ENCODE measurements at regions not wholly inside any gene's neighbourhood (a gene's known extent, or its start where the extent isn't known, plus 50 kb on each side); places are given as distances from the start of the nearest gene placed in this dataset.
"Not testable (repeated sequence)": the region's sequence is repeated elsewhere in the genome, so short reads cannot be mapped to it uniquely, and the experiment has no call there.

DNA sequence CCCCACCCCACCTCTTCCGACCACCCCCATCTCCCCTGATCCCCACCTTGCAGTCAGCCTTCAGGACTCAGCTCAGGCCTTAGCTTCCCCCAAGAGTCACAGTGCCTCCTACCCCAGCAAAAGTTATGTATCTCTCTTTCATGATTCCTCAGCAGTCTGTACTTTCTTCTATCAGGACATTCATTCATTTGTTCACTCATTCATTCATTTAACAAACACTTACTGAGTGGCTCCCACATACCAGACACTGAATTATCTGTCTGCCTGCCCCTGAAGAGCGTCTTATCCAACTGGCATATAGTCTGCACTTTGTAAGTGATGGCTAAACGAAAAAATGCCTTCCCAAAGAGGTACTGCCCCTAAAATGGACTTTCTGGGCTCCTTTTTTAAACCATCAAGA lies 114.4 kb upstream of the SLC35F3 start:
- no peak for DNase-seq (ENCODE audit: low read depth)

DNA sequence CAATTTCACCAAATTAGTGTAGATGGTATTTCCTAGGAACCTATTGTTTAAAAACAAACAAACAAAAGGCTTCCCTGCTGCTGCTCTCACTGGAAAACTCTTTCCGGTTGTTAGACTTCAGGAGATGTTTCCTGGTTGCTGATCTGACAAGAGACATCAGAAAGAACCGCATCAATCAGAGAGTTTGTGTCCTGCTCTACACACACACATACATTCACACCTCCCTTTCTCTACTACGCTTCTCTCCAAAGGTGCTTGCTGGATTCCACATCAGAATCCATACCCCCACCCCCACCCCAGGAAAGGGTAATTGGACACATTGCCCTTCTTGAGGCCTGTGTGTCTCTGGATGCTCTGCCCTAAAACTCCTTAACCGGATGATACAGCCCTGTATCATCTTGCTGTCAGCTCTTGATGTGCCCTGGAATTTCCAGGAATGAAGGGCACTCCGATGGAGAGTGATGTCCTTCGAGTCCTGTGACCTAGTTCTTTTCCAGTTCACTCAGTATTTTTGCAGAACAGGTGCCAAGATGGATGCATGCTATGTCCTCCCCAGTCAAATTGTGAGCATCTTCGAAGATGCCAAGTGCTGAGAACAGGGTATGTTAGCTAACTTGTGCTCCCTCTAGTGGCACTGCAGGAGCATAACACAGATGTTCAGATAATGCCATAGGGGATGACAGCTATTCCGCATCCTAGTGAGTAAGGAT lies 113.7 kb upstream of the SLC35F3 start:
- DNase-seq (ENCODE audit: low read depth) = peak; percentile 20

DNA sequence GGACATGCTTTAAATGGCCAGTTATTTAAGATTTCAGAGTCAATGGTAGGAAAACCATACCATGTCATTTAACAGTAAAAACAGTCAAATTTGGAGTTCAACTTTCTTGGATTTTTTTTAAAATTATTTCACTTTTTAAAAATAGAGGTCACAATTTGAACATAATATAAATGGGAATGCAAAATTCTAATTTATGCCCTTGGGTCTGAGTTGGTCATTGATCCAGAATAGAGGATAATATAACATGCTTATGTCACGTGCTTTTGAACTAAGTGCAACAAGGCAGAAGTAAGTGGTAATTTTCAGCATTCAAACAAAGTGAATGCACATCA lies 113.1 kb upstream of the SLC35F3 start:
- no peak for DNase-seq (ENCODE audit: low read depth)

GRCh38 chr1:233791721-233792120 lies 112.8 kb upstream of the SLC35F3 start:
- DNase-seq (ENCODE audit: low read depth) = no peak

GRCh38 chr1:233794863-233795262 lies 109.6 kb upstream of the SLC35F3 start:
- no peak for DNase-seq (ENCODE audit: low read depth)

DNA sequence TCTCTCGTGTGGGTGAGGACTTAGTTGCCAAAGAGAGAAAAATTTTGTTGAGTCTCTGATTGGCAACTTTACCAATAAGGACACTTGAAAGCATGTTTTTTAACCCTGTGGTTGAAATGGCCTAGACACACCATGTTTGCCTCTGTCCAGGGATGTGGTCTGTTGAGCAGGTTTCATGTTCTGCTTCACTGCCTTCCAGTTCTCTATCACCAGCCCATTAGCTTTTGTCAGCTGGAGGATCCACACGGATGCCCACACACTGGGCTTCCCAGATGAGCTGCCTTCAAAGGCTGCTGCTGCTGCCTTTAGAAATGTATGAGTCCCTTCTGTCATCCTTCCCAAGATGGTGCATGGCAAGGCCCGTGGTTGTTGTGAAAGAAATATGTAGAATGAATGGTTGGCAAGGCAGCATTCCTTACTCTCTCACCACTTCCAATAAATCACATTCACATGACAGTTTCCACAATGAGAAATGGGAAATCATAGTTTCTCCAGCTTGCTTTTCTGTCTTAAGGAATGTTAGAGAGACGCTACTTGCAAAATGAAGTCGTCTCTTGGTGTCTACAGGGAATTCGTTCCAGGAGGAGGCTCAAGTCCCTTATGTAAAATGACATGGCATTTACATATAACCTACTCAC lies 108.2 kb upstream of the SLC35F3 start:
- DNase-seq (ENCODE audit: low read depth) = no peak

GRCh38 chr1:233802611-233803010 lies 101.9 kb upstream of the SLC35F3 start:
- DNase-seq (ENCODE audit: low read depth) = no peak

DNA sequence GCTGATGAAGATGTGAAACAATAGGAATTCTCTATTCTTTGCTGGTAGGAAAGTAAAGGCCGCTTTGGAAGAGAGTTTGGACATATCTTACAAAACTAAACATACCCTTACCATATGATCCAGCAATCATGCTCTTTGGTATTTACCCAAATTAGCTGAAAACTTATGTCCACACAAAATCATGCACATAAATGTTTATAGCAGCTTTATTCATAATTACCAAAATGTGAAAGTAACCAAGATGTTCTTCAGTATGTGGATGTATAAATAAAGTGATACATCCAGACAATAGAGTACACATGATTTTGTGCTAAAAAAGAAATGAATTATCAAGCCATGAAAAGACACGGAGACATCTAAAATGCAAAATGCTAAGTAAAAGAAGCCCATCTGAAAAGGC lies 98.7 kb upstream of the SLC35F3 start:
- DNase-seq (ENCODE audit: low read depth) = no peak

DNA sequence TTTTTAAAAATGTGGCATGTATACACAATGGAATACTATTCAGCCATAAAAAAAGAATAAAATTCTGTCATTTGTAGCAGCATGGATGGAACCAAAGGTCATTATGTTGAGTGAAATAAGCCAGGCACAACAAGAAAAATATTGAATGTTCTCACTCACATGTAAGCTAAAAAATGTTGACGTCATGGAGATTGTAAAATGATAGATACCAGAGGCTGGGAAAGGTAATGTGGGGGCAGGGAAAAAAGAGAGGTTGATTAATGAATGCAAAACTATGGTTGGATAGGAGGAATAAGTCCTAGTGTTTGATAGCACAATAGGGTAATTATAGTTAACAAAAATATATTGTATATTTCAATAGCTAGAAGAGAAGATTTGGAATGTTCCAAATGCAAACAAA lies 89.1 kb upstream of the SLC35F3 start:
- no peak for DNase-seq (ENCODE audit: low read depth)

- no peak for DNase-seq (ENCODE audit: low read depth)
These were observed 88.6 kb upstream of the SLC35F3 start for GRCh38 chr1:233815865-233816264.

DNA sequence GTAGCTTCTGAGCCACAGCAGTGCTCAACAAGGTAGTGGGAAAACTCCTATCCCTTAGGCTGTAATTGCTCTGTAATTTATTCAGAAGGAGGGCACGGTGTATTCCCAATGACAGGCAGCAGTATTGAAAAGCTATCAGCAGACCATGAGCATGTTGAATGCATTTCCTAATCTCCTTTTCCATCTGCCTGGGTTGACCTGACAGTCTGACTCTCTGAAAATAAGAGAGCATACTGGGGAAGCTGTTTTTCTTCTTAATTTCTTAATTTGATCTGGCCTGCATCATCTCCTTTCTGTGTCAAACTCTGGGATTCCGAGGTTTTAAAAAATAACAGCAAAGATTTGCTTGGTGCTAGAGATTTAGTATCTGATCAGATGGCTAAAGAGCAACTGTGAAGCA lies 88.1 kb upstream of the SLC35F3 start:
- DNase-seq (ENCODE audit: low read depth) = no peak

DNA sequence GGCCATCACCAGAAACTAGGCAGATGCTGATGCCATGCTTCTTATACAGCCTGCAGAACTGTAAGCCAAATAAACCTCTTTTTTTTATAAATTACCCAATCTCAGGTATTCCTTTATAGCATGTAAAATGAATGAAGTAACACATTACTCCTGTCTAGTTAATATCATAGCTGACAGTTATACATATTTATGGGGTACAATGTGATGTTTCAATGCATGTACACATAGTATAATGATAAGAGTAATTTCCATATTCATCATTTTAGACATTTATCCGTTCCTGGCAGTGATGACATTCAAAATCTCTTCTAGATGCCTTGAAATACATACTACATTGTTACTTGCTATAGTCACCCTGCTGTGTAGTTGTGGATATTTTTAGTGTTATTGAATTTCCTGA lies 85.4 kb upstream of the SLC35F3 start:
- DNase-seq (ENCODE audit: low read depth) = no peak

GRCh38 chr1:233824179-233824578 lies 80.3 kb upstream of the SLC35F3 start:
- DNase-seq (ENCODE audit: low read depth) = not testable (repeated sequence)

DNA sequence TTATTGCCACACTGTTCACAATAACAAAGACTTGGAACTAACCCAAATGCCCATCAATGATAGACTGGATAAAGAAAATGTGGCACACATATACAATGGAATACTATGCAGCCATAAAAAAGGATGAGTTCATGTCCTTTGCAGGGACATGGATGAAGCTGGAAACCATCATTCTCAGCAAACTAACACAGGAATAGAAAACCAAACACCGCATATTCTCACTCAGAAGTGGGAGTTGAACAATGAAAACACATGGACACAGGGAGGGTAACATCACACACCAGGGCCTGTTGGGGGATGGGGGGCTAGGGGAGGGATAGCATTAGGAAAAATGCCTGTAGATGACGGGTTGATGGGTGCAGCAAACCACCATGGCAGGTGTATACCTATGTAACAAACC lies 76.5 kb upstream of the SLC35F3 start:
- DNase-seq (ENCODE audit: low read depth) = not testable (repeated sequence)

DNA sequence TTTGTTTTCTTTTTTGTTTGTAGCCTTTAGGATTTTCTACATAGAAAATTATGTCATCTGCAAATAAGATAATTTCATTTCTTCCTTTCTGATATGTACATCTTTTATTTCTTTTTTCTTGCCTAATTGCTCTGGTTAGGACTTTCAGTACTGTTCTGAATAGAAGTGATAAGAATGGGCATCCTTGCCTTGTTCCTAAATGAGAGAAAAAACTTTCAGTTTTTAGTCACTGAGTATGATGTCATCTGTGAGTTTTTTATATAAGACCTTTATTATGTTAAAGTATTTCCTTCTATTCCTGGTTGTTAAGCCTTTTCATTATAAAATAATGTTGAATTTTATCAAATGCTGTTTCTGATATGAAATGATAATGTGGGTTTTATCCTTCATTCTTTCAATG lies 76.0 kb upstream of the SLC35F3 start:
- DNase-seq (ENCODE audit: low read depth) = no peak

DNA sequence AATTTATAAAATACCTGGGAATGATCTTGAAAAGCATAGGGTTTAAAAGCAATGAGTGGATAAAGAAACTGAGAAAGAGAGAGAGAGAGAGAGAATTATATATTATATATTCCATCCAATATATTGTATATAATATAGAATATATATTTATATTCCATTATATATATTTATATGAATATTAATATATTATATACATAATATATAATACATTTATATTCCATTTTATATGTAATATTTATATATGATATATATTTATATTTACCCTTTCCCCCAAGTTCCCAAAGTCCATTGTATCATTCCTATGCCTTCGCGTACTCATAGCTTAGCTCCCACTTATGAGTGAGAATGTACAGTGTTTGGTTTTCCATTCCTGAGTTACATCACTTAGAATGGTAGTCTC lies 69.9 kb upstream of the SLC35F3 start:
- DNase-seq (ENCODE audit: low read depth) = no peak

DNA sequence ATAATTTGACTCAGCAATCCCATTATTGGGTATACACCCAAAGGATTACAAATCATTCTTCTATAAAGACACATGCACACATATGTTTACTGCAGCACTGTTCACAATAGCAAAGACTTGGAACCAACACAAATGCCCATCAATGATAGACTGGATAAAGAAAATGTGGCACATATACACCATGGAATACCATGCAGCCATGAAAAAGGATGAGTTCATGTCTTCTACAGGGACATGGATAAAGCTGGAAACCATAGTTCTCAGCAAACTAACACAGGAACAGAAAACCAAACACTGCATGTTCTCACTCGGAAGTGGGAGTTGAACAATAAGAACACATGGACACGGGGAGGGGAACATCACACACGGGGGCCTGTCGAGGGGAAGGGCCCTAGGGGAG lies 66.3 kb upstream of the SLC35F3 start:
- DNase-seq (ENCODE audit: low read depth) = not testable (repeated sequence)

DNA sequence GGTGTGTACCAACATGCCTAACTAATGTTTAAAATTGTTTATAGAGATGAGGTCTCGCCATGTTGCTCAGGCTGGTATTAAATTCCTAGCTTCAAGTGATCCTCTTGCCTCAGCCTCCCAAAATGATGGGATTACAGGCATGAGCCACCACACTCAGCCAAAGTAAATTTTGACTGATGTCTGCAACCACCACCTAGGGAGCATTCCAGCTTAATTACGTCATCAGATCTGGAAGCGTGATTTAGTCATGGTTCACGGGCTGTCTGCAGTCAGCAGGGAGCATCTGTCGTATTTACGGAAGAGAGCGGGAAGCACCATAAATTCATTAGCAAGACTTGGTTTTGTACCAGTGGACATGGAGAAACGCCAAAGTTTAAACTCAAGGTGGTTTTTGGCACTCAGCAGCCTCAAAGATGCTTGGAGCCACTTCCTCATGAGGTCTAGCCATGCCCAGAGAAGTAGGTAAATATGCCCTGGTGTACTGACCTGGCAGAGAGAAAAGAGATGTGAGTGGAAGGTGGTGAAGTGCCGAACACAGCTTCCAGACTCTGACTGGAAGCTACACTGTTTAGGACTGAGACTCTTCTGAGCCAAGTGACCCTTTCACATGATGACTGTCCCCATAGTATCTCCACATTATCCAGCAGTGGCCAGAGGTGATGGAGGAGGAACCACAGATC lies 60.8 kb upstream of the SLC35F3 start:
- no peak for DNase-seq (ENCODE audit: low read depth)

- DNase-seq (ENCODE audit: low read depth) = no peak
These were observed 60.2 kb upstream of the SLC35F3 start for GRCh38 chr1:233844275-233844674.

DNA sequence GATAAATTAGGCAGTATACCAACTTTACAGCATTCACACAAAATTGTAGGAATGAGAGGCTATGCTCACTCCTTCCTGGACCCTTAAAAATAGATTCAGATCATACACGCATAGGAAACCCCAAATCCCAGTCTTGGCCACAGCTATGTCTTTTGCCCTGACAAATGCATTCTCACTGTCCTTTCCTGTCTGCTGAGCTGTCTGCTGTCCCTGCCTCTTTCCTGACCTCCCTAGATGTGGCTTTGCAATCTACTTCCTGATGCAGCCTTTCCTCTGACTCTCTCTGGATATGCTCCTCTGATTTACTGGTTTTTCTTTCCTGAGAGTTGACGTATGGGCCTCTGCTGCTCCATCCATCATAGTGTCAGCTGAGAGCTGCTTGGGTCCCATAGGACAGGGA lies 59.8 kb upstream of the SLC35F3 start:
- no peak for DNase-seq (ENCODE audit: low read depth)

Measured in HS-5 (cell line).